Progenitor cell of endocrine pancreas (in vitro differentiated cells): ENCODE measurements at regions not wholly inside any gene's neighbourhood (a gene's known extent, or its start where the extent isn't known, plus 50 kb on each side); places are given as distances from the start of the nearest gene placed in this dataset.

Source experiments
- DNase-seq: peaks from one replicate; pipeline ENCODE4 v3.0.0; 2021; ENCODE audit warnings: low spot score; ENCODE audit not compliant: unreplicated experiment
- H3K27ac Mint-ChIP-seq: 2 replicates; pipeline ENCODE4 v1.8.0; 2021; ENCODE audit warnings: mild to moderate bottlenecking, moderate library complexity, mixed read lengths
- H3K27me3 Mint-ChIP-seq: 2 replicates; pipeline ENCODE4 v1.8.0; 2021; ENCODE audit warnings: mixed read lengths
- H3K36me3 Mint-ChIP-seq: 2 replicates; pipeline ENCODE4 v1.8.0; 2022; ENCODE audit warnings: mixed read lengths; ENCODE audit not compliant: insufficient read depth
- H3K4me1 Mint-ChIP-seq: 2 replicates; pipeline ENCODE4 v1.8.0; 2021; ENCODE audit warnings: low read depth, mixed read lengths
- H3K4me3 Mint-ChIP-seq: 2 replicates; pipeline ENCODE4 v1.8.0; 2021; ENCODE audit warnings: low read depth, mild to moderate bottlenecking, moderate library complexity, mixed read lengths
- H3K9me3 Mint-ChIP-seq: 2 replicates; pipeline ENCODE4 v1.8.0; 2021; ENCODE audit warnings: low read depth, mixed read lengths
- TF ChIP-seq, protein P1 (sequence below): fragments of 200-600 bp; sonication (generic); IDR thresholded peaks from one replicate; pipeline ENCODE4 v1.5.0; 2021; ENCODE audit warnings: antibody characterized with exemption, mild to moderate bottlenecking; ENCODE audit not compliant: unreplicated experiment

- no peaks in the 10 kb centered on the region for H3K9me3 Mint-ChIP-seq
- no peak for DNase-seq
- no peak overlapping the region for H3K4me3 Mint-ChIP-seq
- H3K36me3 Mint-ChIP-seq: no peaks in the 10 kb centered on the region
- no peaks in the 10 kb centered on the region for H3K27me3 Mint-ChIP-seq
- TF ChIP-seq, protein P1, sequence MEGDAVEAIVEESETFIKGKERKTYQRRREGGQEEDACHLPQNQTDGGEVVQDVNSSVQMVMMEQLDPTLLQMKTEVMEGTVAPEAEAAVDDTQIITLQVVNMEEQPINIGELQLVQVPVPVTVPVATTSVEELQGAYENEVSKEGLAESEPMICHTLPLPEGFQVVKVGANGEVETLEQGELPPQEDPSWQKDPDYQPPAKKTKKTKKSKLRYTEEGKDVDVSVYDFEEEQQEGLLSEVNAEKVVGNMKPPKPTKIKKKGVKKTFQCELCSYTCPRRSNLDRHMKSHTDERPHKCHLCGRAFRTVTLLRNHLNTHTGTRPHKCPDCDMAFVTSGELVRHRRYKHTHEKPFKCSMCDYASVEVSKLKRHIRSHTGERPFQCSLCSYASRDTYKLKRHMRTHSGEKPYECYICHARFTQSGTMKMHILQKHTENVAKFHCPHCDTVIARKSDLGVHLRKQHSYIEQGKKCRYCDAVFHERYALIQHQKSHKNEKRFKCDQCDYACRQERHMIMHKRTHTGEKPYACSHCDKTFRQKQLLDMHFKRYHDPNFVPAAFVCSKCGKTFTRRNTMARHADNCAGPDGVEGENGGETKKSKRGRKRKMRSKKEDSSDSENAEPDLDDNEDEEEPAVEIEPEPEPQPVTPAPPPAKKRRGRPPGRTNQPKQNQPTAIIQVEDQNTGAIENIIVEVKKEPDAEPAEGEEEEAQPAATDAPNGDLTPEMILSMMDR: no peak
- no peak overlapping the region for H3K27ac Mint-ChIP-seq
- no peaks in the 10 kb centered on the region for H3K4me1 Mint-ChIP-seq
Measured at GRCh38 chr7:41501466-41501865, 201.4 kb downstream of the INHBA start.

- Mint-ChIP-seq H3K4me3 (no peak overlapping the region), H3K27ac (no peak overlapping the region), H3K36me3 (no peaks in the 10 kb centered on the region), H3K27me3 (no peaks in the 10 kb centered on the region), H3K4me1 (no peaks in the 10 kb centered on the region), H3K9me3 (no peaks in the 10 kb centered on the region)
- TF ChIP-seq, protein P1: no peak
- DNase-seq: no peak
Measured at GRCh38 chr7:41501006-41501405, 201.9 kb downstream of the INHBA start.

DNA sequence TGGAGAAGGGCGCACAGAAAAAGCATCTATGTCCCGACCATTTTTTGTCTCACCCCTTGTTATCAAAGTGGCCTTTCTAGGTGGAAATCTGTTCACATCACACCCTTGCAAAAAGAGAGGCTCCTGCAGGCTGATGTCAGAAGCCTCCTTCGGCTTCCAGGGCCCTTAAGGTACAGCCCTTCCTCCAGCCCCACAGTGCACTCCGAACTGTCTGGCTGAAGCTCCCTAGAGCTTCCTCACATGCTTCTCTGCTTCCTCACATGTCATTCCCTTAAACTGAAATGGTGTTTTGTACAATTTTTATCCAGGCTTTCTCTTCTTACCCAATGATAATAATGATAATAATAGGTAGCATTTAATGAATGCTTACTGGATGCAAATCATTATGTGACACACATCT is 210.3 kb downstream of the INHBA start:
- H3K4me3 Mint-ChIP-seq: no peak overlapping the region
- H3K4me1 Mint-ChIP-seq: no peaks in the 10 kb centered on the region
- H3K27me3 Mint-ChIP-seq: no peaks in the 10 kb centered on the region
- no peaks in the 10 kb centered on the region for H3K9me3 Mint-ChIP-seq
- no peak overlapping the region for H3K27ac Mint-ChIP-seq
- no peaks in the 10 kb centered on the region for H3K36me3 Mint-ChIP-seq
- DNase-seq: no peak
- TF ChIP-seq, protein P1: no peak

DNA sequence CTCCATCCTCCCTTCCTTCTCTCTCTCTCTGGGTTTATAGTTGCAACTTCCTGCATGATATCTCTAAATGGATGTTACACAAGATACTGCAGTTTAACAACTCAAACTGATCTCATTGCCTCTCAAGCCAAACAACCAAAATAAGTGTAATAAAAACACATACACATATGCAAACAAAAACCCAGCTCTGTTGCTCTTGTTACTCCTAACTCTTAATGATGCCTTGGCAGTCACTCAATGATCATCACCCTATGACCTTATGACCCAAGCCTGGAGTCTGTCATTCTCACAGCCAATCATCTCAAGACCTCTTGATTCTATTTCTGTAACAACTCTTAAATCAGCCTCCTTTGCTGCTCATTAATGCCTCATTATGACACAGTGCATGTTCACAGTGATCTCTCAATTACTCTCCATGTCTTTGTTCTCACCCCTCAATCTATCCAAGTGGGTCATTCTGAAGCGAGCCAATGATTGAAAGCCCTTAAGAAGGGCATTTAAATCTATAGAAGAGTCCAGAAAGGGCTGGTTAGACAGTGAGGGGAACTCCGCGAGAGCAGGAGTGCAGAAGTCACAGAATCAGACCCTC is 210.9 kb downstream of the INHBA start:
- DNase-seq: no peak
- TF ChIP-seq, protein P1: no peak
- no peaks in the 10 kb centered on the region for H3K36me3 Mint-ChIP-seq
- H3K4me3 Mint-ChIP-seq: no peak overlapping the region
- no peaks in the 10 kb centered on the region for H3K4me1 Mint-ChIP-seq
- H3K9me3 Mint-ChIP-seq: no peaks in the 10 kb centered on the region
- no peak overlapping the region for H3K27ac Mint-ChIP-seq
- no peaks in the 10 kb centered on the region for H3K27me3 Mint-ChIP-seq

- Mint-ChIP-seq H3K27me3 (no peaks in the 10 kb centered on the region), H3K36me3 (no peaks in the 10 kb centered on the region), H3K27ac (no peak overlapping the region), H3K9me3 (no peaks in the 10 kb centered on the region), H3K4me1 (no peaks in the 10 kb centered on the region), H3K4me3 (no peak overlapping the region)
- no peak for DNase-seq
- TF ChIP-seq, protein P1: no peak
Measured at GRCh38 chr7:41491308-41491707, 211.6 kb downstream of the INHBA start.
